Activated T-helper 2 cell treated with anti-CD3 and anti-CD28 coated beads, Interferon-gamma antibody, Interleukin-2, Interleukin-4, amounts not matched to agents 10 μg/mL and 5 μg/mL and 100 μg/mL, durations not matched to agents 14 hours and 24 hours and 36 hours (primary cell): ENCODE measurements at regions not wholly inside any gene's neighbourhood (a gene's known extent, or its start where the extent isn't known, plus 50 kb on each side); places are given as distances from the start of the nearest gene placed in this dataset.
A peak's percentile ranks its signal among the peaks of the same experiment; 100 is the strongest.

Experiments
- DNase-seq: peaks from one replicate; pipeline ENCODE4 v3.0.0; 2021; ENCODE audit warnings: low spot score
- H3K27ac Mint-ChIP-seq: one replicate; pipeline ENCODE4 v1.8.0; 2021; ENCODE audit warnings: mixed read lengths
- H3K27me3 Mint-ChIP-seq: one replicate; pipeline ENCODE4 v1.8.0; 2021; ENCODE audit warnings: low read depth, mixed read lengths
- H3K36me3 Mint-ChIP-seq: one replicate; pipeline ENCODE4 v1.8.0; 2021; ENCODE audit warnings: low read depth, mixed read lengths
- H3K4me1 Mint-ChIP-seq: one replicate; pipeline ENCODE4 v1.8.0; 2021; ENCODE audit warnings: low read depth, mixed read lengths
- H3K4me3 Mint-ChIP-seq: one replicate; pipeline ENCODE4 v1.8.0; 2021; ENCODE audit warnings: low read depth, mild to moderate bottlenecking, moderate library complexity, mixed read lengths
- H3K9me3 Mint-ChIP-seq: one replicate; pipeline ENCODE4 v1.8.0; 2021; ENCODE audit warnings: mixed read lengths
- intact Hi-C: fragments of 100-400 bp; cut with micrococcal nuclease; formaldehyde crosslinking; loops from one replicate; pipeline ENCODE4 v1.15.1; 2023

DNA sequence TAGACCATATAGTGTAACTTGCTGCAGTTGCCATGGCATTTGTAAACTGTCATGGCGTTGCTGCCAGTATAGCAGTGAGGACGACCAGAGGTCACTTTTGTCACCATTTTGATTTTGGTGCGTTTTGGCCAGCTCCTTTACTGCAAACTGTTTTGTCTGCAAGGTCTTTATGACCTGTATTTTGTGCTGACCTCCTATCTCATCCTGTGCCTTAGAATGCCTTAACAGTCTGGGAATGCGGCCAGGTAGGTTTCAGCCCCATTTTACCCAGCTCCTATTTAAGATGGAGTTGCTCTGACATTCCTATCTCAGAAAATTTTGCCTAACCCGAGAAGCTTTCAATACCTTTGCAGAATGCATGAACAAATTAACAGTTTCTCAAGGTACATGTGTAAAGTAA, 914.4 kb upstream of the ACO1 start:
- Mint-ChIP-seq H3K27ac (no peak overlapping the region), H3K9me3 (peaks cover 6% of the 10 kb centered on the region), H3K4me1 (no peaks in the 10 kb centered on the region), H3K36me3 (no peaks in the 10 kb centered on the region), H3K27me3 (no peaks in the 10 kb centered on the region), H3K4me3 (no peak overlapping the region)
- no peak for DNase-seq
- intact Hi-C loops = no loop called here

- no peaks in the 10 kb centered on the region for H3K4me1 Mint-ChIP-seq
- no peak overlapping the region for H3K27ac Mint-ChIP-seq
- DNase-seq = no peak
- no peak overlapping the region for H3K4me3 Mint-ChIP-seq
- intact Hi-C loops = no loop called here
- peaks cover 6% of the 10 kb centered on the region for H3K9me3 Mint-ChIP-seq
- no peaks in the 10 kb centered on the region for H3K27me3 Mint-ChIP-seq
- no peaks in the 10 kb centered on the region for H3K36me3 Mint-ChIP-seq
These were observed 913.4 kb upstream of the ACO1 start for GRCh38 chr9:31471010-31471409.

GRCh38 chr9:31486630-31487029, 897.8 kb upstream of the ACO1 start:
- no peak for DNase-seq
- H3K4me3 Mint-ChIP-seq = no peak overlapping the region
- no peaks in the 10 kb centered on the region for H3K27me3 Mint-ChIP-seq
- no peaks in the 10 kb centered on the region for H3K4me1 Mint-ChIP-seq
- H3K27ac Mint-ChIP-seq = no peak overlapping the region
- no peaks in the 10 kb centered on the region for H3K9me3 Mint-ChIP-seq
- H3K36me3 Mint-ChIP-seq = no peaks in the 10 kb centered on the region
- intact Hi-C loops = no loop called here

DNA sequence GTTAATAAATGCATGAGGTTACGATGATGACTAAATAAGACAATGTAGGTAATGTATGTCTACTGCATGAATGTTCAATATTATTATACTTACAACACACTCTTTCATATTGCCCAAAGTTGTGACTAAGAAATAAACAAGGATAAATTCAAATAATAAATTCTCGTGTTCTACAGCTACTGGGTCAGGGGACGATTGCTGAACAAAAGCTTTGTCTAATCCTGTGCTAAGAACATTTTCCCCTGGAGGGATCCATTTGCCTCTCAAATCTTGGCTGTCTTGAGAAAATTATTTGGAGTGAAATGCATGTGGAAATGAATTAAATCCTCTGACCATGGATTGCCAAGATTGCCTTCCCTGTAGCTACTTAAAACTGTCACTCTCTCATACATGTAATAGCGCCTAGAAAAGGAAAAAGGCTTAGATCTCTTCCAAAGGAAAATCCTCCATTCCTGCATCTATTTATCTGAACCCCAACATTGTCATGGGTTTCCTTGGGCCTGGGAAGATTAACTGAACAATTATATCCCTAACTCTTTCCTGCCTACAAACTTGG, 893.8 kb upstream of the ACO1 start:
- intact Hi-C loops = no loop called here
- Mint-ChIP-seq H3K27ac (no peak overlapping the region), H3K9me3 (peaks cover 2% of the 10 kb centered on the region), H3K36me3 (no peaks in the 10 kb centered on the region), H3K27me3 (no peaks in the 10 kb centered on the region), H3K4me3 (no peak overlapping the region), H3K4me1 (no peaks in the 10 kb centered on the region)
- no peak for DNase-seq

DNA sequence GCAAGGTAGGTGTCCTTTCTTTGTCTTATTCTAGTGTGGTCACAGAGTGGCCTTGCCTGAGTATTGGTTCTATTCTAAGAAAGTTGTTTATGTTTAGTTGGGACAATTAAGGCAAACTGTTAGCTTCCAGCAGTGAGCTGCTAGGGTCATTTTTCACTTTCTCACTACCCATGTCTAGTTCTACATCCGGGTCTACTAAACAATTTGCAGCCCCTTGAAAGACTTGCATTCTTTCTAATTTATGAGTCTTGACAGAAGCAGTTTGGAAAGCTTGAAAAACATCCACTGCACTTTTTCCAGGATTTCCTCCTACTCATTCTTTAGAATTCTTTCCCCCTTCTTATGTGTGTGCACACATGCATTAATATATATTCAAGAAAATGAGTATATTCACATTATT, 892.2 kb upstream of the ACO1 start:
- Mint-ChIP-seq H3K27me3 (no peaks in the 10 kb centered on the region), H3K36me3 (no peaks in the 10 kb centered on the region), H3K4me1 (no peaks in the 10 kb centered on the region), H3K9me3 (peaks cover 12% of the 10 kb centered on the region), H3K27ac (no peak overlapping the region), H3K4me3 (no peak overlapping the region)
- DNase-seq = no peak
- intact Hi-C loops = no loop called here

DNA sequence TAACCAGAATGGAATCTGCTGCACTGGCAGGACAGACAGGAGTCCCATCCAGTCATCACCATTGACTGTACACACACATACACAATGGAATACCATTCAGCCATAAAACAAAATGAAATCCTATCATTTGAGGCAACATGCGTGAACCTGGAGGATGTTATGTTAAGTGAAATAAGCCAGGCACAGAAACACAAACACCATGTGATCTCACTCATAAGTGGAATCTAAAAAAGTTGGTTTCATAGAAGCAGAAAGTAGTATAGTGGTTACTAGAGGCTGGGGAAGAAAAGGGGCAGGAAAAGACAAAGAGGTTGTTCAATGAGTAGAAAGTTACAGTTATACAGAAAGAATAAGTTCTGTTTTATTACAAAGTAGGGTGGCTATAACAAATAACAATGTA, 884.0 kb upstream of the ACO1 start:
- no peak for DNase-seq
- H3K36me3 Mint-ChIP-seq = no peaks in the 10 kb centered on the region
- intact Hi-C loops = no loop called here
- no peak overlapping the region for H3K27ac Mint-ChIP-seq
- H3K4me1 Mint-ChIP-seq = peaks cover 4% of the 10 kb centered on the region
- peaks cover 12% of the 10 kb centered on the region for H3K9me3 Mint-ChIP-seq
- no peak overlapping the region for H3K4me3 Mint-ChIP-seq
- H3K27me3 Mint-ChIP-seq = no peaks in the 10 kb centered on the region

GRCh38 chr9:31519011-31519410, 865.4 kb upstream of the ACO1 start:
- H3K9me3 Mint-ChIP-seq = no peaks in the 10 kb centered on the region
- no peak for DNase-seq
- H3K4me1 Mint-ChIP-seq = no peaks in the 10 kb centered on the region
- intact Hi-C loops = no loop called here
- H3K36me3 Mint-ChIP-seq = no peaks in the 10 kb centered on the region
- no peak overlapping the region for H3K27ac Mint-ChIP-seq
- H3K27me3 Mint-ChIP-seq = no peaks in the 10 kb centered on the region
- H3K4me3 Mint-ChIP-seq = no peak overlapping the region

DNA sequence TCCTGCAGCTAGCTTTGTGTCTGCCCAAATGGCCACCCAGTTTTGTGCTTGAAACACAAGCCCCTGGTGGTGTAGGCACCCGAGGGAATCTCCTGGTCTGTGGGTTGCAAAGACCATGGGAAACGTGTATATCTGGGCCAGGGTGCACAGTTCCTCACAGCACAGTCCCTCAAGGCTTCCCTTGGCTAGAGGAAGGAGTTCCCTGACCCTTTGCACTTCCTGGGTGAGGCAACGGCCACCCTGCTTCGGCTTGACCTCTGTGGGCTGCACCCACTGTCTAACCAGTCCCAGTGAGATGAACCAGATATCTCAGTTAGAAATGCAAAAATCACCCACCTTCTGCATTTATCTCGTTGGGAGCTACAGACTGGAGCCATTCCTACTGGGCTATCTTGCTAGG, 865.0 kb upstream of the ACO1 start:
- Mint-ChIP-seq H3K27ac (no peak overlapping the region), H3K9me3 (no peaks in the 10 kb centered on the region), H3K4me3 (no peak overlapping the region), H3K4me1 (no peaks in the 10 kb centered on the region), H3K36me3 (no peaks in the 10 kb centered on the region), H3K27me3 (no peaks in the 10 kb centered on the region)
- DNase-seq = no peak
- intact Hi-C loops = no loop called here

DNA sequence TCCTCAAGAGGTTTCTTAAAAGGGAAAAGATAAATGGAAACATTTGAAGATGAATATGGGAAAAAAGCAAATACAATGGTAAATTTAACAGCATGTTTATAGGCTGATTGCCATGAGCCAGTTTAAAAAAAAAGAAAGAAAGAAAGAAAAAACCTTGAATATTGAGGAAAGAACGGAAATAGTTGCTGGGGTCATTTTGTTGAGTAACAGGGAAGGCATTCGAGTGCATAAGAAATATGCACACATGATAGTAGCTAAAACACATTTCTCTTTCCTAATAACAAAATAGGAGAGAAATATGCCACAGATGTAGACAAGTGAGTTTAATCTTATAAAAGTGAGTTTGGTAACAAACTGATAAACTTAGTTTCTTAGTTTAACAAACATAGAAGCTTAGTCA, 864.6 kb upstream of the ACO1 start:
- no peaks in the 10 kb centered on the region for H3K36me3 Mint-ChIP-seq

DNA sequence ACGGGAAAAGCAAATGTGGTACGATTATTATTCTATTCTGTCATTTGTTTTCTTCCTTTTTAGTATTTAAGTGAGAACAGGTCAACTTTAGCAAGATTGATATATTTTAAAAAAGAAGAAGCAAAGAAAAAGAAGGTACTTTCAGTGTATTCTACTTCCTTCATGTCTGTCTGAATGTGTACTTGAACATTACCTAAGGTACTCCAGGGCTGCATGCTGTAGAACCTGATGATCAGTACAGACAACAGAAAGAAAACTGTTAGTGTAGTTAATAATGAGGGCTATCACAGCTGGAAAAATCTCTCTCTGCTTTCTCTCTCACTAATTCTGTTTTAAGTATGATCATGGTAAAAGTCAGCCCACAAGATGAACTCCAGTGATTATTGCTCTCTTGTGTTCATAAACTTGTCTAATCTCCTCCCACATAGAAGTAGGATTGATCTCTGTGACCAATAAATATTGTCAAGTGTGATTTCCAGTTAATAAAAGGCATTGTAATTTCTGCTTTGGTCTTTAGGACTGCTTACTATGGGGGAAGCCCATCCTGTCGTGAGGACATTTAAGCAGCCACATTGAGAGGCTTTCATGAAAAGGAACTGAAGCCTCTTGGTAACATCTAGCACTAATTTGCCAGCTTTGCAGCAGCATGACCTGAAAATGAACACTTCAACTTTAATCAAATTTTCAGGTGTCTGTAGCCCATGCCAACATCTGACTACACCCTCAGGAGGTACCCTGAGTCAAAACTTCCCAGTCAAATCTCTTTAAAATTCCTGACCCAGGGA, 864.0 kb upstream of the ACO1 start:
- no peak overlapping the region for H3K4me3 Mint-ChIP-seq
- H3K4me1 Mint-ChIP-seq = no peaks in the 10 kb centered on the region
- no peaks in the 10 kb centered on the region for H3K36me3 Mint-ChIP-seq
- DNase-seq = no peak
- H3K9me3 Mint-ChIP-seq = no peaks in the 10 kb centered on the region
- intact Hi-C loops = no loop called here
- H3K27ac Mint-ChIP-seq = no peak overlapping the region
- H3K27me3 Mint-ChIP-seq = no peaks in the 10 kb centered on the region

More for the DNA sequence above, 864.6 kb upstream of the ACO1 start:
- Mint-ChIP-seq H3K27ac (no peak overlapping the region), H3K27me3 (no peaks in the 10 kb centered on the region), H3K9me3 (no peaks in the 10 kb centered on the region), H3K4me1 (no peaks in the 10 kb centered on the region), H3K4me3 (no peak overlapping the region)
- intact Hi-C loops = no loop called here
- no peak for DNase-seq

DNA sequence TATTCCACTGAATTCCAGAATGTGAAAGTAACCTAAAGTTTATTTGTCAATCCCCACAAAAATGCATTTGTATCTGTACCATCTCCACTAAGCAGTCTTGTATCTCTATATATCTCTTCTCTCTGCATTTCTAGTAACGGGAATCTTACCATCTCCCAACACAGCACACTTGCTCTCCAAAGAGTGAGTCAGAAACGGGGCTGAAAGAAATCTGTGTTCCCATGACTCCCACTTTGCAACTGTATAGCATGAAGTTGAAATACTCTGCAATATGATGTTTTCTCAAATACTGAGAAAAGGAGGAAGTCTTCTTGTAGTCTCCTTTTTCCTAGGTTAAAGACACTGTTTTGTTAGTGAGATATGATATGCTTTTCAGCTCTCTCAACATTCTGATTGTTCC, 848.8 kb upstream of the ACO1 start:
- intact Hi-C loops = no loop called here
- Mint-ChIP-seq H3K27me3 (no peaks in the 10 kb centered on the region), H3K4me3 (no peak overlapping the region)

DNA sequence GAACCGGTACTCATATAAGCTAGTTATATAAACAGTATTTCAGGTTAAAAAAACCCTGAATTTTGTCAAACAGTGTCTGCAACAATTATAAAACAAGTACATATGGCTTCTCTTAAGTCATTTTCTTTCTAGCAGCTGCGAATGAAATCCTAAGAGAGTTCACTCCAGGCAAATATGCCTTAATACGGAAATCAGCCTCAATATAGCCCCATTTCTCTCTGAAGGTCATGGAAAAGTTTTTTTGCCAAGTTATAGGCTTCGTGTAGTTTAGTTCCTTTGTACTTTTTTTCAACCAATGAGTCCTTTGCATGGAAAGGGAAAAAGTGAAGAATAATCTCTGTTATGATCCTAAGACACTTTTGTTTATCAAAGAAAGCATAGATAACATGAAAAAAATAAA, 848.0 kb upstream of the ACO1 start:
- no peak for DNase-seq
- Mint-ChIP-seq H3K27ac (no peak overlapping the region), H3K36me3 (no peaks in the 10 kb centered on the region), H3K27me3 (no peaks in the 10 kb centered on the region), H3K9me3 (no peaks in the 10 kb centered on the region), H3K4me3 (no peak overlapping the region), H3K4me1 (peaks cover under 1% of the 10 kb centered on the region)
- intact Hi-C loops = no loop called here

More for the DNA sequence above, 848.8 kb upstream of the ACO1 start:
- no peaks in the 10 kb centered on the region for H3K4me1 Mint-ChIP-seq
- no peak for DNase-seq
- no peaks in the 10 kb centered on the region for H3K9me3 Mint-ChIP-seq
- H3K27ac Mint-ChIP-seq = no peak overlapping the region
- H3K36me3 Mint-ChIP-seq = no peaks in the 10 kb centered on the region

DNA sequence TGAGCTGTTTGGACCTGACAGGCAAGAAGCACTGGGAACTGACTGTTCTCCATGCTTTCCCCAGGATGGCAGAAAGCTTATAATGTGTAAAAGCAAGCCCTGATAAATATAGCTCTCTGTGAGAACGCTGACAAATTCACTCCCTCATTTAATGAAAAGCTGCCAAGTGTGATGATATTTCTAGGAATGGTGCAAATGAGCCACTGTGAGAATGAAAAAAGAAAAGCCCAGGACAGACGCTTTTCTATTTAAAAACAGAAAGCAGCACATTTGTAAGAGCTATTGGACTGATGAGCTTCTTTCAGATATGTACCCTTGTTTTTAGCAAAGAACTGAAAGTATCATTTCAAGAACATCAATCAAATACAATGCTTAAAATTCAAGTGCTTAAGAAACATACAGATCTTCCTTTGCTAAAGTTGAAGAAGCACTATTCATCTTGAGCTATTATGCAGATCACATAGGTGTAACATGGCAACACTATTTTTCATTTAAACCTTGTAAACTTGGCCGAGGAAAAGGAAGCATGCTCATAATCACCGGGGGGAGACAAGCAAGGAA, 842.6 kb upstream of the ACO1 start:
- peak overlapping the region; percentile 3 for H3K27ac Mint-ChIP-seq
- no peak for DNase-seq
- no peak overlapping the region for H3K4me3 Mint-ChIP-seq
- no peaks in the 10 kb centered on the region for H3K9me3 Mint-ChIP-seq
- no peaks in the 10 kb centered on the region for H3K36me3 Mint-ChIP-seq
- intact Hi-C loops = loop anchor here (2.0 to 10.0 kb wide), 6 partner anchors 117 to 397 kb away; no protein-coding TSS in a partner anchor
- no peaks in the 10 kb centered on the region for H3K27me3 Mint-ChIP-seq
- peaks cover 18% of the 10 kb centered on the region for H3K4me1 Mint-ChIP-seq
